GM18498 (cell line): ENCODE measurements at regions not wholly inside any gene's neighbourhood (a gene's known extent, or its start where the extent isn't known, plus 50 kb on each side); places are given as distances from the start of the nearest gene placed in this dataset.

Experiments used
- ATAC-seq: cut with Tn5 transposase; IDR thresholded peaks from one replicate; pipeline ENCODE4 v1.9.1; 2021; ENCODE audit warnings: mild to moderate bottlenecking, moderate library complexity; ENCODE audit not compliant: unreplicated experiment

- no peak for ATAC-seq
Observed at GRCh38 chr1:193320270-193320669, 133.9 kb upstream of the B3GALT2 start.

DNA sequence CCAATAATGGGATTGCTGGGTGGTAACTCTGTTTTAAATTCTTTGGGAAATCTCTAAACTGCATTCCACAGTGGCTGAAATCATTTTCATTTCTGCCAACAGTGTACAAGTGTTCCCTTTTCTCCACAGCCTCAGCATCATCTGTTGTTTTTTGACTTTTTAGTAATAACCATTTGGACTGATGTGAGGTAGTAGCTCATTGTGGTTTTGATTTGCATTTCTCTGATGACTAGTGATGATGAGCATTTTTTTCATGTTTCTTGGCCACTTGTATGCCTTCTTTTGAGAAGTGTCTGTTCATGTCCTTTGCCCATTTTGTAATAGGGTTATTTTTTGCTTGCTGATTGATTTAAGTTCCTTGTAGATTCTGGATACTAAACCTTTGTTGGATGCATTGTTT, 131.9 kb upstream of the B3GALT2 start:
- no peak for ATAC-seq

- no peak for ATAC-seq
Observed at GRCh38 chr1:193313354-193314140, 127.1 kb upstream of the B3GALT2 start.

GRCh38 chr1:193312432-193312831, 126.0 kb upstream of the B3GALT2 start:
- ATAC-seq = no peak

DNA sequence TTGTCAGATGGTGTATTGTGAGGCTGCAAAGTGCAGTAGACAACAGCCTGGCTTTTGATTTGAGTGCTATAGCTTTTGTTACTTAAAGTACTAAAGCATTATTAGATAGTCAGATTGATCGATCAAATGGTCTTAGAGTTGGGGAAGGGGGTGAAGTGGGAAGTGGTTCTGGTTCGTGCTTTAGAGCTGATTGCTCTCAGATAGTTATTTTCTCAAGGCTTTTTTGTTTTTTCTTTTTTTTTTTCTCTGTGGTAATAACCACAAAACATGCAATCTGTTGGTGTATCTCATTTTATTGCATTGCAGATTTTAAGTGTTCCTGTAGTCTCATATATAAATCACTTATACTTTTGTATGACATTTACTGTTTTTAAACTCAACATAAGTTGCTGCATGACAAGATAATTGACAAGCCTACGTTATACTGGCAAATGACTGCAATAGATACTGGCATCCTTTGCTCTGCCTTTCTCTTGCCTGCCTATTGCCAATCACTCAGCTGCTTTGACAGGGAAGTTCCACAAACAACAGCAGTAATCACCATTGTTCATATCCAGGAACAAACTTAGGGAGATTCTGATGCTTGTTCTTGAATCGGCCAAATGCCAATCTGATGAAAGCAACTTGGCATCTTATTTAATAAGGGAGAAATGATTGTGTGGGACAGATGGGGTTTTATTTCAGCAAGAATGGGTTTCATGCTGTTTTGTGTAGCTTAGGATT, 125.0 kb upstream of the B3GALT2 start:
- no peak for ATAC-seq

- no peak for ATAC-seq
Observed at GRCh38 chr1:193310564-193310963, 124.2 kb upstream of the B3GALT2 start.

GRCh38 chr1:193309936-193310475, 123.6 kb upstream of the B3GALT2 start:
- no peak for ATAC-seq

DNA sequence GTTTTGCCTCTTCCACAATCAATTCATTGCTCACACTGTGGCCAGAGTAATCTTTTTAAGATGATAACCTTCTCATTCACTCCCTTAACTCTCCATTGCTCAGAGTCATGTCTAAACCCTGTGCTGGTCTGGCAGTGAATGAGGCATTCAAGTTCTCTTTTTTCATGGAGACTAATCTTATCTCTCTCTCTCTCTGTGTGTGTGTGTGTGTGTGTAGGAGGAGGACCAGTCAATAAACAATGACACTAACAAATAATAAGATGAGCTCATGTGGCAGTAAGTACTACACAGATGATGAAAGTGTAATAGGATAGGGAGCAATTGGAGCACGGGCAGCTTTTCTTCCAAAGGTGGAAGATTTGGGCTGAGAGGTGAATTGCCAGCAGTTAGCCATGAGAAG, 122.0 kb upstream of the B3GALT2 start:
- ATAC-seq = no peak

GRCh38 chr1:193306430-193306829, 120.0 kb upstream of the B3GALT2 start:
- no peak for ATAC-seq
